ENCODE measurements at regions not wholly inside any gene's neighbourhood (a gene's known extent, or its start where the extent isn't known, plus 50 kb on each side); places are given as distances from the start of the nearest gene placed in this dataset.
"Not testable (repeated sequence)": the region's sequence is repeated elsewhere in the genome, so short reads cannot be mapped to it uniquely, and the experiment has no call there.

- DNase-seq = not testable (repeated sequence)
Observed at GRCh38 chr3:40907907-40908465, 291.3 kb upstream of the CTNNB1 start.

GRCh38 chr3:40908612-40909011 is 290.7 kb upstream of the CTNNB1 start:
- no peak for DNase-seq

GRCh38 chr3:40911264-40911663 is 288.0 kb upstream of the CTNNB1 start:
- DNase-seq = no peak

GRCh38 chr3:40911928-40912327 is 287.4 kb upstream of the CTNNB1 start:
- no peak for DNase-seq

- no peak for DNase-seq
Observed at GRCh38 chr3:40912461-40912860, 286.8 kb upstream of the CTNNB1 start.

- DNase-seq = no peak
Observed at GRCh38 chr3:40913192-40913591, 286.1 kb upstream of the CTNNB1 start.

GRCh38 chr3:40913641-40914040 is 285.7 kb upstream of the CTNNB1 start:
- DNase-seq = no peak

GRCh38 chr3:40914475-40914874 is 284.8 kb upstream of the CTNNB1 start:
- no peak for DNase-seq

GRCh38 chr3:40915346-40915865 is 283.9 kb upstream of the CTNNB1 start:
- no peak for DNase-seq

GRCh38 chr3:40920041-40920440 is 279.3 kb upstream of the CTNNB1 start:
- DNase-seq = peak in 2 of 3 donors; percentile 37 to 44

GRCh38 chr3:40921251-40921650 is 278.1 kb upstream of the CTNNB1 start:
- DNase-seq = no peak

- DNase-seq = peak; percentile 48 to 81 (median 81)
Observed at GRCh38 chr3:40923143-40923542, 276.2 kb upstream of the CTNNB1 start.

GRCh38 chr3:40923651-40924050 is 275.7 kb upstream of the CTNNB1 start:
- no peak for DNase-seq

GRCh38 chr3:40924559-40925141 is 274.7 kb upstream of the CTNNB1 start:
- no peak for DNase-seq

GRCh38 chr3:40925231-40925630 is 274.1 kb upstream of the CTNNB1 start:
- no peak for DNase-seq

GRCh38 chr3:40930131-40930538 is 269.2 kb upstream of the CTNNB1 start:
- peak; percentile 62 to 71 (median 68) for DNase-seq

GRCh38 chr3:40930756-40931155 is 268.5 kb upstream of the CTNNB1 start:
- no peak for DNase-seq

- no peak for DNase-seq
Observed at GRCh38 chr3:40938591-40938990, 260.7 kb upstream of the CTNNB1 start.

GRCh38 chr3:40939030-40939740 is 260.1 kb upstream of the CTNNB1 start:
- DNase-seq = no peak

- DNase-seq = no peak
Observed at GRCh38 chr3:40939741-40940130, 259.6 kb upstream of the CTNNB1 start.

- DNase-seq = no peak
Observed at GRCh38 chr3:40940651-40941050, 258.7 kb upstream of the CTNNB1 start.

GRCh38 chr3:40947022-40947421 is 252.3 kb upstream of the CTNNB1 start:
- peak in 2 of 3 donors; percentile 14 to 17 for DNase-seq

GRCh38 chr3:40949347-40949746 is 250.0 kb upstream of the CTNNB1 start:
- not testable (repeated sequence) for DNase-seq

- no peak for DNase-seq
Observed at GRCh38 chr3:40951636-40952035, 247.7 kb upstream of the CTNNB1 start.
